OCI-LY1 (cell line): ENCODE measurements at regions not wholly inside any gene's neighbourhood (a gene's known extent, or its start where the extent isn't known, plus 50 kb on each side); places are given as distances from the start of the nearest gene placed in this dataset.

Experiments used
- H2AFZ ChIP-seq: fragments of 200-600 bp; sonication (generic), shearing (Covaris generic); 2 replicates; pipeline ENCODE4 v1.6.0; 2014; ENCODE audit warnings: antibody characterized with exemption, mild to moderate bottlenecking, low read length
- H3F3A ChIP-seq: fragments of 200-600 bp; sonication (generic), shearing (Covaris generic); 2 replicates; pipeline ENCODE4 v1.6.0; 2014; ENCODE audit warnings: mild to moderate bottlenecking, antibody characterized with exemption, low read length, moderate library complexity; ENCODE audit not compliant: insufficient read depth
- H3K27ac ChIP-seq: fragments of 200-600 bp; sonication (generic); 2 replicates; pipeline ENCODE4 v1.5.1; 2014; ENCODE audit warnings: low read length, mixed run types, mild to moderate bottlenecking, low read depth; ENCODE audit not compliant: poor library complexity, severe bottlenecking
- H3K27me3 ChIP-seq: fragments of 200-600 bp; sonication (generic); 2 replicates; pipeline ENCODE4 v1.6.0; 2014; ENCODE audit warnings: antibody characterized with exemption, mild to moderate bottlenecking, low read length, moderate library complexity; ENCODE audit not compliant: insufficient read depth
- H3K36me3 ChIP-seq: fragments of 200-600 bp; sonication (generic); 2 replicates; pipeline ENCODE4 v1.6.1; 2014; ENCODE audit warnings: mild to moderate bottlenecking, antibody characterized with exemption, low read length, moderate library complexity, mixed read lengths; ENCODE audit not compliant: insufficient read depth
- H3K4me1 ChIP-seq: fragments of 200-600 bp; sonication (generic); 2 replicates; pipeline ENCODE4 v1.5.1; 2014; ENCODE audit warnings: mild to moderate bottlenecking, low read length, moderate library complexity; ENCODE audit not compliant: insufficient read depth, severe bottlenecking
- H3K4me2 ChIP-seq: fragments of 200-600 bp; sonication (generic), shearing (Covaris generic); 2 replicates; pipeline ENCODE4 v1.6.1; 2014; ENCODE audit warnings: low read length
- H3K4me3 ChIP-seq: fragments of 200-600 bp; sonication (generic); 2 replicates; pipeline ENCODE4 v1.5.1; 2014; ENCODE audit warnings: low read length, low read depth, mild to moderate bottlenecking, mixed read lengths; ENCODE audit not compliant: poor library complexity, severe bottlenecking
- H3K79me2 ChIP-seq: fragments of 200-600 bp; shearing (Covaris generic); 2 replicates; pipeline ENCODE4 v1.6.1; 2016; ENCODE audit warnings: mixed run types, low read length, mixed read lengths; ENCODE audit not compliant: insufficient read depth
- H3K9ac ChIP-seq: fragments of 200-600 bp; sonication (generic), shearing (Covaris generic); 2 replicates; pipeline ENCODE4 v1.6.1; 2014; ENCODE audit warnings: mild to moderate bottlenecking, low read length, mixed read lengths
- H3K9me2 ChIP-seq: fragments of 200-600 bp; sonication (generic), shearing (Covaris generic); 2 replicates; pipeline ENCODE4 v1.6.1; 2014; ENCODE audit warnings: low read depth, mild to moderate bottlenecking, low read length, mixed read lengths
- H3K9me3 ChIP-seq: fragments of 200-600 bp; shearing (Covaris generic); 2 replicates; pipeline ENCODE4 v1.6.1; 2014; ENCODE audit warnings: low read length, mixed read lengths
- H4K20me1 ChIP-seq: fragments of 200-600 bp; sonication (generic), shearing (Covaris generic); 2 replicates; pipeline ENCODE4 v1.6.0; 2016; ENCODE audit warnings: mild to moderate bottlenecking, low read length; ENCODE audit not compliant: insufficient read depth
- EZH2 ChIP-seq: fragments of 200-600 bp; sonication (generic), shearing (Covaris generic); IDR thresholded peaks from 2 replicates; pipeline ENCODE4 v1.8.0; 2017; ENCODE audit warnings: borderline replicate concordance, mixed run types, mild to moderate bottlenecking, antibody characterized with exemption, low read length, moderate library complexity, mixed read lengths
- TF ChIP-seq, protein P1 (sequence below): fragments of 200-600 bp; sonication (generic), shearing (Covaris generic); IDR thresholded peaks from 2 replicates; pipeline ENCODE4 v1.5.1; 2017; ENCODE audit warnings: mild to moderate bottlenecking, antibody characterized with exemption, low read length, moderate library complexity, mixed read lengths

DNA sequence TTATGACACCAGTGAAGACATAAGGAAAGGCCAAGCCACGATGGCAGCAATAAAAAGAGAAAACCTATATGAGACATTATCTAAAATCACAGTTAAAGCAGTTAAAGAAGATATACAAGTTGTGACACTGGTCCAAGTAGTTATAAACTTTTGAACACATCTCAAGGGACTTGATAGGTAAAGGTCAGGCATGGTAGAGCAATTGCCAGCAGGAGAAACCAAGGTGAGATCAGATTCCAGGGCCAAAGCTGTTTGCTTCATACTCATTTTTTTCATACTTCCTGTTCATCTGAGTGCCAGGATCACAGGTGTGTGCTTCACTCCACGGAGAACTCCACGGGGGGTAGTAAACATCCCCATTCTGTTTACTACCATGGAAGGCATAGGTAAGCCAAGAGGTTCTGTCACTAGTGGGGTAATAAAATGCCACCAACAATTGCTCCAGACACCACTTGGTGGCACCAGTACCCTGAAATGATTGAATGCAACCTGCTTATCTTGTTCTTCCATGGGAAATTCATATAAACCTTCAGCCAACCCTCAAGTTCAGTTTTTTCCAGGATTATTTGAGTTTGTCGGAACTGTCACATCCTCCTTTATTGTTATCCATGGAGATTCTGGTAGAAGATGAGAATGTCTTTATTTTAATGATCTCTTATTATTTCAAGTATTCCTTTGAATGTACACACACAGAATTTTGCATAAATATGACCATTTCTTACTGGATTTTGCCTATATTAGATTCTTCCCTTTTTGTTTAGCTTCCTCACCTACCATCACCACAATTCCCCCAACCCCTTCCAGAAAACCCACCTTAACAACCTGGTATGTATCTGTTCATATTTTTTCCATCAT lies 59.2 kb upstream of the TSPAN8 start:
- Histone ChIP-seq H3K27ac (no peak overlapping the region), H3K9ac (no peak overlapping the region), H3K9me3 (no peaks in the 10 kb centered on the region), H3K4me2 (no peak overlapping the region), H3K36me3 (no peaks in the 10 kb centered on the region), H3K4me3 (no peak overlapping the region), H3K27me3 (no peaks in the 10 kb centered on the region), H2AFZ (no peak overlapping the region), H3K79me2 (no peaks in the 10 kb centered on the region), H3F3A (no peaks in the 10 kb centered on the region), H3K4me1 (no peaks in the 10 kb centered on the region), H3K9me2 (no peaks in the 10 kb centered on the region), H4K20me1 (no peaks in the 10 kb centered on the region)
- TF ChIP-seq, protein P1, sequence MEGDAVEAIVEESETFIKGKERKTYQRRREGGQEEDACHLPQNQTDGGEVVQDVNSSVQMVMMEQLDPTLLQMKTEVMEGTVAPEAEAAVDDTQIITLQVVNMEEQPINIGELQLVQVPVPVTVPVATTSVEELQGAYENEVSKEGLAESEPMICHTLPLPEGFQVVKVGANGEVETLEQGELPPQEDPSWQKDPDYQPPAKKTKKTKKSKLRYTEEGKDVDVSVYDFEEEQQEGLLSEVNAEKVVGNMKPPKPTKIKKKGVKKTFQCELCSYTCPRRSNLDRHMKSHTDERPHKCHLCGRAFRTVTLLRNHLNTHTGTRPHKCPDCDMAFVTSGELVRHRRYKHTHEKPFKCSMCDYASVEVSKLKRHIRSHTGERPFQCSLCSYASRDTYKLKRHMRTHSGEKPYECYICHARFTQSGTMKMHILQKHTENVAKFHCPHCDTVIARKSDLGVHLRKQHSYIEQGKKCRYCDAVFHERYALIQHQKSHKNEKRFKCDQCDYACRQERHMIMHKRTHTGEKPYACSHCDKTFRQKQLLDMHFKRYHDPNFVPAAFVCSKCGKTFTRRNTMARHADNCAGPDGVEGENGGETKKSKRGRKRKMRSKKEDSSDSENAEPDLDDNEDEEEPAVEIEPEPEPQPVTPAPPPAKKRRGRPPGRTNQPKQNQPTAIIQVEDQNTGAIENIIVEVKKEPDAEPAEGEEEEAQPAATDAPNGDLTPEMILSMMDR, result peak; percentile 64; the same call in 1 of the 2 replicates
- no peak for TF ChIP-seq EZH2

DNA sequence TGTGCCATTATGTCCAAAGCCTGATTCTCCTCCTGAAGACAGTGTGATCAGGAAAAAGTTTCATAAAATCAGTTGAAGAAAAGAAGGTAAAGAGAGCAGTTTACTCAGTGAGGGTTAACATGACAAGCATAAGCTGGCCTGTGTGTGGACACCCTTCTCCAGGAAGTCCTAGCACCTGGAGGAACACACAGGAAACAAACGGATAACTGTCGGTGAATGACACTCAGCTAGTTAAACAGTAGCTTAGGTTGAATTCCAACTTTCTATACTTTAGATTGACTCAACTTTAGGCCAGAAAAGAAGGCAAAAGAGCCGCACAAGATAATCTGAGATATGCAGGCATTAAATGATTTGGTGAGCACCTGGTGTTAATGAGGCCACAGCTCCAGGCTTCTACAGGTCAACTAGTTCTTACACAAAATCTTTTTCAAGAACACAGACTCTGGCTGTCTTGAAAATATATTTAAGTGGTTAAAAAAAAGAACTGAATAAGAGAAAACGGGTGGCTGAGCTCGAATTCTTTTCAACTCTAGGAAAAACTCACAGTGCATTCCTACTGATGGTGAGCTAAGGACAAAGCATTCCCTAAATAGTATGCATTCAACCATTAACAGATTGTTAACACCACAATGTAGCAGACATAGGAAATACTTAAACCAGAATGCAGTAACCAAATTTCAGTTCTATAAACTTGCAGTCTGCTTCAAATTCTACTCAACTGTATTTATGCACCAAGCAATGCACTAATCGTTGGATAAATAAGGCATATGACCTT lies 56.9 kb upstream of the TSPAN8 start:
- no peak overlapping the region for H3K27ac ChIP-seq
- no peak overlapping the region for H3K4me3 ChIP-seq
- H3K27me3 ChIP-seq, result no peaks in the 10 kb centered on the region
- no peaks in the 10 kb centered on the region for H4K20me1 ChIP-seq
- no peak for TF ChIP-seq EZH2
- TF ChIP-seq, protein P1, result no peak
- no peaks in the 10 kb centered on the region for H3K9me3 ChIP-seq
- H3K79me2 ChIP-seq, result no peaks in the 10 kb centered on the region
- H3F3A ChIP-seq, result no peaks in the 10 kb centered on the region
- no peaks in the 10 kb centered on the region for H3K4me1 ChIP-seq
- no peak overlapping the region for H2AFZ ChIP-seq
- H3K36me3 ChIP-seq, result no peaks in the 10 kb centered on the region
- H3K9ac ChIP-seq, result no peak overlapping the region
- H3K4me2 ChIP-seq, result no peak overlapping the region
- no peaks in the 10 kb centered on the region for H3K9me2 ChIP-seq

DNA sequence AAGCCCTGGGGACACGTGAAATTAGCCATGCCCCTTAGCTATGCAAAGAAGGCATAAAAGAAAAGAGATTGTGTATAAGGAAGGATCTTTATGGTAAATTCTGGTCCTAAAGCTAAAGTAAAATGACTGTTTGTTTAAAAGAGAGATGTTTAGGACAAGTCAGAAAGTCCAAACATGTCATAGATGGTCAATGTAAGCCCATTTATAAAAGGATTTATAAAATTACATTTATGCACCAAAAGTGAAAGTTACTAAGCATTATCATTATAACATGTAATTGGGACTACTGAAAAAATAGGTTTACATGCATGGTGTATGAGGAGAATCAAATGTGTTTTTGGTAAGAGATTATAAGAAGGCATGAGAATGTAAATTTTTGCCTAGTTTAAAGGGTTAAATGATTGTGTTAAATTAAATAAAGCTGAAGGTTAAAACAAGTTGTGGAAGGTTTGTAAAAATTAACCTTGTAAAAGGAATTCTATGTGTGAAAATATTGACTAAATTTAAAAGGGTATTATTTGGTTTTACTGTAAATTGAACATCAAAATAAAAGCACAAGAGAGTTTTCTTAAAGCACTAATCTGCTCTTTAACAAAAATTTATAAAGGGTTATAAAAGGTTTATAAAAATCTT lies 50.4 kb upstream of the TSPAN8 start:
- no peaks in the 10 kb centered on the region for H3K4me1 ChIP-seq
- no peaks in the 10 kb centered on the region for H3K36me3 ChIP-seq
- no peaks in the 10 kb centered on the region for H3K79me2 ChIP-seq
- no peak overlapping the region for H3K27ac ChIP-seq
- TF ChIP-seq, protein P1, result no peak
- TF ChIP-seq EZH2, result no peak
- H3K9me3 ChIP-seq, result peaks cover 5% of the 10 kb centered on the region; the same call in 1 of the 2 replicates
- no peak overlapping the region for H3K9ac ChIP-seq
- no peak overlapping the region for H3K4me3 ChIP-seq
- no peak overlapping the region for H2AFZ ChIP-seq
- no peaks in the 10 kb centered on the region for H3K27me3 ChIP-seq
- no peak overlapping the region for H3K4me2 ChIP-seq
- H4K20me1 ChIP-seq, result no peaks in the 10 kb centered on the region
- H3F3A ChIP-seq, result no peaks in the 10 kb centered on the region
- no peaks in the 10 kb centered on the region for H3K9me2 ChIP-seq
